ENCODE measurements at regions not wholly inside any gene's neighbourhood (a gene's known extent, or its start where the extent isn't known, plus 50 kb on each side); places are given as distances from the start of the nearest gene placed in this dataset.

GRCh38 chr12:59294221-59294620 lies 301.6 kb upstream of the SLC16A7 start:
- TF ChIP-seq CTCF (conservative IDR thresholded peaks at IDR 0.05) (no peak), ZFX (IDR thresholded peaks at IDR 0.05) (no peak)
